ENCODE measurements at regions not wholly inside any gene's neighbourhood (a gene's known extent, or its start where the extent isn't known, plus 50 kb on each side); places are given as distances from the start of the nearest gene placed in this dataset.

DNA sequence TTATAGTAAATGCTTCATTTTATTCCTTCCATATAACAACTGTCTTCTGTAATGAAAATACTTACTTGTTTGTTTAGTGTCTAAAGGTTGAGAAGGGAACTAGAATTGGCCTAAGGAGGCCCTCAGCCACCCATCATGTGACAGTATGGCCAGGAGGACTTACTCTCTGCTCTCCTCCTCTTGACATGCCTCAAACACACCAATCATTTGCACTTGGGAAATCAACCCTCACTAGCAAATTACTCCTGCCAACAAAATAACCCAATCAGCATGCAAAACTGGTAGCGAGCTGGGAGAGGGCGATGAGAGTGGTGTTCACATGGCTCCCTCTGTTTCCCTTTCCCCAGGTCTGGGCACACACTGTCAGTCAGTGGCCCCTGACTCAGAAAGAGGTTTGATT is 58.6 kb upstream of the MEF2C start:
- in situ Hi-C loops (cut with MboI; ENCODE audit: low pct_unique_long_range_greater_than_20kb, low sequenced_read_pairs): no loop called here
- DNase-seq: no peak

DNA sequence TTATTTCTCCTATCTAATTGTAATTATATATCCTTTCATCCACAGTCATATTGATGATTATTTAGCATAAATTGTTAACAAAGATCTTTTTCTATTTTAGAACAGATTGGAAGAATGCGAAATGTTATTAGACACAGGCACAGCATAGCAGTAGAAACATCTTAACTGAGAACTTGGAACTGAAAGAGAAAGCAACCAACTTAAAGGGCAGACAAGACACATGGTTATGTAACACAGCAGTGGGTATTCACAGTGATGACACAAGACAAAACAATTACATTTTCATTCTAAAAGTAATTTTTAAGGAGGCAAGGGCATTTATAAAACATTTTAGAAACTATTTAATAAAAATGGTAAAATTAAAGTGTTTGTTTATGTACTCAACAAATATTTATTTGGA is 57.7 kb upstream of the MEF2C start:
- no peak for DNase-seq
- in situ Hi-C loops (cut with MboI; ENCODE audit: low pct_unique_long_range_greater_than_20kb, low sequenced_read_pairs): no loop called here

GRCh38 chr5:88939300-88939699 is 56.3 kb upstream of the MEF2C start:
- no peak for DNase-seq
- in situ Hi-C loops (cut with MboI; ENCODE audit: low pct_unique_long_range_greater_than_20kb, low sequenced_read_pairs): no loop called here

- in situ Hi-C loops (cut with MboI; ENCODE audit: low pct_unique_long_range_greater_than_20kb, low sequenced_read_pairs): no loop called here
- DNase-seq: no peak
Measured at GRCh38 chr5:88938488-88938887, 55.5 kb upstream of the MEF2C start.

GRCh38 chr5:88937406-88937805 is 54.4 kb upstream of the MEF2C start:
- no peak for DNase-seq
- in situ Hi-C loops (cut with MboI; ENCODE audit: low pct_unique_long_range_greater_than_20kb, low sequenced_read_pairs): no loop called here

DNA sequence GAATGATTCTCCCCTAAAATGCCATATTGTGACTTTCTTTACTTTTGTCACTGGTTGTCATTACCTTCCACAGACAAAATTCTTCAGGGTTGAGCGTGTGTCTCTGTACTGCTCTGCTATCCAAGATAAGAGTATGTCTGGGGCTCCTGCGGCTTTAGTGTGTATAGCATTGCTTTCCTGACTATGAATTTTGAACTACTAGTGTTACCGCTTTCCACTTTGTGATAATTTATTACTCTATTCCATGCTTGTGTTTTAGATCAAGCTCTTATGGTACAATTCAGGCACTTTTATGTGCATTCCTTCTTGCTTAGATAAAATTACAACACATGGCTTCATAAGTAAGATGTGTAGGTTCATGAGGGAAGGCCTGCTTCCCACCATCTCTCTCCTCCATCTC is 51.5 kb upstream of the MEF2C start:
- in situ Hi-C loops (cut with MboI; ENCODE audit: low pct_unique_long_range_greater_than_20kb, low sequenced_read_pairs): no loop called here
- DNase-seq: no peak
